GM12892 (cell line): ENCODE measurements at regions not wholly inside any gene's neighbourhood (a gene's known extent, or its start where the extent isn't known, plus 50 kb on each side); places are given as distances from the start of the nearest gene placed in this dataset.

Experiments
- POLR2A ChIP-seq: IDR thresholded peaks from 2 replicates; pipeline ENCODE4 v1.6.1; 2011; ENCODE audit warnings: low read depth, low read length, control low read depth
- POLR2AphosphoS5 ChIP-seq: IDR thresholded peaks from 2 replicates; pipeline ENCODE4 v1.6.1; 2011; ENCODE audit warnings: low read depth, low read length, control low read depth
- TAF1 ChIP-seq: IDR thresholded peaks from 2 replicates; pipeline ENCODE4 v1.6.1; 2011; ENCODE audit warnings: low read depth, mild to moderate bottlenecking, control low read depth, low read length, borderline replicate concordance

- TF ChIP-seq POLR2AphosphoS5 (no peak), POLR2A (no peak), TAF1 (no peak)
Observed at GRCh38 chr13:52903320-52903719, 54.9 kb upstream of the PCDH8 start.
